ENCODE measurements at regions not wholly inside any gene's neighbourhood (a gene's known extent, or its start where the extent isn't known, plus 50 kb on each side); places are given as distances from the start of the nearest gene placed in this dataset.

DNA sequence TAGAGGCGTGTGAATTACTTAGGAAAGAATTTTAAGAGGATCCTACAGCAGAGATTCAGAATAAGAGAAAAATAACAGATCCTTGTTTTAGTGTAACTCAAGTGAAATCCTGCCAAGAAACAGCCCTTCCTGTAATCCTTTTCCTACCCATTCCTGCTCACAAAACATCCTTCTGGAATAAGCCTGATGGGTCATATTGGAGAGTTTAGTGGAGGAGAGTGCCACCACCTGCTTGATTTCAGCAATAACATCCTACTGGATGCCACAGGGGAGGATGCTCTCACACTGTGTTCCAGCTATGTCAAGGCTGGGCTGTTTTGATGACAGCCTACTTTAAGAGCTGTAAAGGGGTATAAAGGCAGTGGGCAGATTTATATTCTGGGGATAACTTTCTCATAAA is 54.8 kb upstream of the CCDC178 start:
- Mint-ChIP-seq H3K27me3 (ENCODE audit: unreplicated experiment) (no peaks in the 10 kb centered on the region), H3K4me3 (ENCODE audit: unreplicated experiment) (no peak overlapping the region), H3K9me3 (ENCODE audit: unreplicated experiment) (peaks cover 2% of the 10 kb centered on the region), H3K27ac (ENCODE audit: unreplicated experiment) (no peak overlapping the region), H3K4me1 (ENCODE audit: low read depth, unreplicated experiment) (no peaks in the 10 kb centered on the region), H3K36me3 (ENCODE audit: unreplicated experiment) (no peaks in the 10 kb centered on the region)
- peak; percentile 35 for TF ChIP-seq CTCF (IDR thresholded peaks at IDR 0.05; ENCODE audit: partially characterized antibody, unreplicated experiment)
- DNase-seq = peak; percentile 28
